Activated CD8-positive, alpha-beta memory T cell treated with anti-CD3 and anti-CD28 coated beads, Interleukin-2, amount 50 U/mL, for 24 hours (primary cell): ENCODE measurements at regions not wholly inside any gene's neighbourhood (a gene's known extent, or its start where the extent isn't known, plus 50 kb on each side); places are given as distances from the start of the nearest gene placed in this dataset.

Experiments
- DNase-seq: peaks from one replicate; pipeline ENCODE4 v3.0.0-alpha.2; 2020; ENCODE audit errors: extremely low read depth

- DNase-seq, result no peak
Measured at GRCh38 chr19:5392486-5392885, 51.9 kb upstream of the PTPRS start.

- no peak for DNase-seq
Measured at GRCh38 chr19:5393088-5393487, 52.5 kb upstream of the PTPRS start.

GRCh38 chr19:5394551-5395505 is 54.2 kb upstream of the PTPRS start:
- no peak for DNase-seq

DNA sequence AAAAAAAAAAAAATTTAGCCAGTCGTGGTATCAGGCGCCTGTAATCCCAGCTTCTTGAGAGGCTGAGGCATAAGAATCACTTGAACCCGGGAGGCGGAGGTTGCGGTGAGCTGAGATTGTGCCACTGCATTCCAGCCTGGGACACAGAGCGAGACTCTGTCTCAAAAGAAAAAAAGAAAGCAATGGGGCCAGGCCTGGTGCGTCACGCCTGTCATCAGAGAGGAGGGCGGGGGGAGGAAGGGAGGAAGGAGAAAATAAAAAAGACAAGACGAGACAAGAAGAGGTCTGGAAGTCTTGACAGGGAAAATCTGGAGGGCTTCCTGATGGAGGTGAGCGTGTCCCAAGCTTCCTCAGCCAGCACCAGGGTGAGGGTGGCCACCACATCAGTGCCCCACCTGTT is 54.9 kb upstream of the PTPRS start:
- DNase-seq, result no peak

- DNase-seq, result no peak
Measured at GRCh38 chr19:5396096-5396939, 55.7 kb upstream of the PTPRS start.

GRCh38 chr19:5396963-5397362 is 56.4 kb upstream of the PTPRS start:
- no peak for DNase-seq

- DNase-seq, result no peak
Measured at GRCh38 chr19:5397804-5398692, 57.2 kb upstream of the ZNRF4 start.

DNA sequence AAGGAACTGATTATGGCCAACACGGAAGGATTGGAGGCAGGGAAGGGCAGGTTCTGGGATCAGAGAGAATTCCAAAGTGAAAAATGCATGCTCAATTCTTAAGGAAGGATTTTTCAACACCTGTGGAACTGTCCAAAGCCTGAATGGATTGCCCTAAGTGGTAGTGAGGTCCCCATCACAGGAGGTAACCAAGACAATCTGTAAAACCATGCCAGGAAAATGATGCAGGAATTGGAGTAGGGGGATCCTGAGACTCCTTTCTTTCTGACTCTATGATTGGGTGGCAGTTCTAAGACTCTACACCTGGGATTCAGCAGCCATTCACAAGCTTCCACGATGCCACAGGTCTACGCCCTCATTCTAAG is 56.5 kb upstream of the ZNRF4 start:
- DNase-seq, result no peak

- peak; percentile 28 for DNase-seq
Measured at GRCh38 chr19:5403968-5404640, 51.1 kb upstream of the ZNRF4 start.
